ENCODE measurements at regions not wholly inside any gene's neighbourhood (a gene's known extent, or its start where the extent isn't known, plus 50 kb on each side); places are given as distances from the start of the nearest gene placed in this dataset.

GRCh38 chr2:137729305-137729704, 235.0 kb upstream of the HNMT start:
- no peak for DNase-seq

GRCh38 chr2:137737559-137737958, 226.7 kb upstream of the HNMT start:
- DNase-seq = no peak

DNA sequence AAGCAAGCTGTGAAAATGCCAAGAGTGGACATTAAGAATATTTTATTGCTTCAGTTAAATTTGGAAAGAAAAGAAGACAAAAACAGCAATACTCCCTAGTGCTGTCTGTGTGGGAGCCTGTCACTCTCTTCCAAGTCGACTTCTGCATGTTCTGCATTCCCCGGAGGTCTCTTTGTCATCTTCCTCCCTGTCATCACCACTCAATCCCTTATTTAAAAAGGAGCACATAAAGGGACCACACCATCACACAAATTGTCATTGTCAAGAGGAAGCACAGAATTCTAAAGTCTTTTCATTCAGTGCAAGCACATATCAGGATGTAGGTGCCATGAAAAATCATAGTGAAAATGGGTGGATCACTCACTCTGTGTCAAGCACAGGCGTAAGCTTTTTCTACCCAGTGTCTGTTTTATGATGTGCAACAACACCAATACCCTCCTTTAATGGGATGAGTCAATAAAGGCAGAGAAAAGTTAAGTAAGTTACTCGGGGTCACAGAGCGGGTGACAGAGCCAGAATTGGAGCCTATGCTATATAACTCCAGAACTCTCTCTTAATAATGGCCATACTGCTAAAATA, 222.4 kb upstream of the HNMT start:
- DNase-seq = no peak

GRCh38 chr2:137747509-137747908, 216.8 kb upstream of the HNMT start:
- no peak for DNase-seq

GRCh38 chr2:137748533-137748932, 215.7 kb upstream of the HNMT start:
- DNase-seq = no peak

DNA sequence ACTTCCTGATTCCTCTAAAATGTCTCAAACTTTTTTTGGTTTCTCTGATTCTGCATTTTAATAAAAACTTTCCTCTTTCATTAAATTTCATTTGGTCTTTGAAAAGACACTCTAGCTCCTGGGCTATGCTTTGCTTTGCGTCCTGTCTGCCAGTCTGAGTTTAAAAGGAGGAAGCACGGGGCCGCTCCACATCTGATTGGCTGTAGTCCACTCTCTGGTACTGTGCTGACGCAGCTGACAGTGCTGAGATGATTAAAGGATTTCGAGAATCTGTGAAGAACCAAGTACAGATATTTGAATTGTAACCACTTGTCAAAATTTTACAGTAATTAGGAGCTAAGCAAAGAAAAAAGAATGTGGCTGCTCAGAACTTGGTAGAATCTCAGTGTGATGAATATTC, 199.6 kb upstream of the HNMT start:
- no peak for DNase-seq

- DNase-seq = no peak
Observed at GRCh38 chr2:137769406-137769805, 194.9 kb upstream of the HNMT start.

DNA sequence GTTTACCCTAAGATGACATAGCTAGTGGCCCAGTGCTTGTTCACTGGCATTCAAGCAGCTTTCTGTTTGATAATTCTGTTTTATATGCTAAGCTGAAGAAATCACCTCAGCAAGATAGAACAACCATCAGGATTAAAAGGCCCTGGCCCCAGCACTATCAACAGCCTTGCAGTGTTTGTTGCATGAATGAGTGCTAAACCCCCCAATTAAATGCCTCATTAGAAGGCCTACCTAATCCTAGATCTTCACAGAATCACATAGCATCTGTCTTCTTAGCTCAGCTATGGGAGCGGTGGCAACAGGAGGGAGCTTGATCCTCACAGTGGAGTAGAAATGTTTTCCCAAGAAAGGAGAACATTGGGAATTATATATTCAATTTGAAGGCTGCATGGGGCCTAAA, 194.1 kb upstream of the HNMT start:
- no peak for DNase-seq

DNA sequence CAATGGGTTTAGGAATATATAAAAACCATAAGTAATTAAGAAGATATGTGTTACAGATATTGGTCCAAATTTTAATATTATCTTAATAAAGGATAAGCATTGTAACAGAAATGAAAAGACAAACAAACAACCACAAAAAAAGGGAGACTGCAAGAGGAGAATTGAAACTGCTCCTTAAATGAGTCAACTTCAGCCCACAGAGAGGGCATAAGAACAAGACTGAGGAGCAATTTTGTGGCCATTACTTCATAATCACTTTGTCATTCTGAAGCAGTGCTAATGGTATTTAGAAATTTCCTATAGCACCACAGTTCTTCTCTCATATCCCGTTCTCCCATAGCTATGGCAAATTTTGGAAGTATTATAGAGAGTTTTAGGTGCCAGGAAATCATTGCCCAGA, 193.2 kb upstream of the HNMT start:
- DNase-seq = no peak

DNA sequence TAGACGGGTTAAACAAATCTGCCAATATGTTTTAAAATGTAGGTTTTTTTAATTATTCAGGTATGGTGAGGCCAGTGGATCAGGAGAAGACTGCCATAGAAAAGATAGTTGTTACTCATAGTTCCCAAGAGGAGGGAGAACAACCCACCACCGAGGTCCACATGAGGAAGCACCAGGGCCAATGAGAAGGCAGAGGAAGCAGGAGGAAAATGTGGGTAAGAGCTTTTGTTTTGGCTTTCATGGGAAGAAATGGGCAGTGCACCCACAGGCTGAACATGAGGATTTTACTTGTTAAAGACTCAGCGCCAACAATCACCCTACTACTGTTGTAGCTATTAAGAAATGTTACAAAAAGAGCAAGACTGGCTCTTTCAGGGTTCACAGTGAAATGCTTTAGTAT, 191.8 kb upstream of the HNMT start:
- DNase-seq = no peak

DNA sequence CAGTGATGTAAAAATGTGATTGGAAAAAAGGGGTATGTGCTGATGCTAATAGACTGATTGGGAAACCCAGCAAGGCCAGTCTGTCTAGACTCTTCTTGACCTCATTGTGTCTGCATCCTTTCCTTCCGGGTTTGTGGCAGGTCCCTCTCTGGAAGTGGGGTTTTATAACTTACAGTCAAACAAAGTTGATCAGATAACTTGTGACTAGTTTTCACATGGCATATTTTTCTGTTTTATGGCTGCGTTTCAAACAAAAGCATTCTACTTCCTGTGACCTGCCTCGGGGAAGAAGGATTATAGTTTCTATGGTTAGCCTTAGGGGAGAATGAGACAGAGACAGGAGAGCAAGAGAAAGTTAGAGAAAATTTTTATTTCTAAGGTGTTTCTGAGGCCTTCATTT, 188.7 kb upstream of the HNMT start:
- DNase-seq = no peak

- no peak for DNase-seq
Observed at GRCh38 chr2:137776697-137777096, 187.6 kb upstream of the HNMT start.

- no peak for DNase-seq
Observed at GRCh38 chr2:137797641-137798040, 166.6 kb upstream of the HNMT start.

- DNase-seq = no peak
Observed at GRCh38 chr2:137799600-137799999, 164.7 kb upstream of the HNMT start.

GRCh38 chr2:137800386-137800785, 163.9 kb upstream of the HNMT start:
- DNase-seq = no peak

GRCh38 chr2:137801228-137801627, 163.0 kb upstream of the HNMT start:
- DNase-seq = no peak

DNA sequence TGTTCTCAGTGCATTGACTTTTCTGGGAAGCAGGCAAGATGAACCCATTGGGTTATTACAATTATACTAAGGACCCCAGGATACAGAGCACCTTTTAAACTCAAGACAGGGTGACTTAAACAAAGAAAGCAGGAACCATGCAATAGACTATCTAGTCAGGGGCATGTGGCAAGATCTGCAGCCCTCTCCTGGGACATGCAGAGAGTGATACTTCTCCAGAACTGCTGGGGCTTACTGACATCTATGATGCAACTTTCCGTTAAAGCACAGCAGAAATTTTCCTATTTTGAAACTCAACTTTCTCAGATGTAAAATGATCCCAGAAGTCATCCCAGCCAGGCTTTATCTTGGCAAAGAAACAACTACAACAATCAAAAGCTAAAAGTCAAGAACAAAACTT, 162.2 kb upstream of the HNMT start:
- DNase-seq = peak in 1 of 3 donors; percentile 8

GRCh38 chr2:137806068-137806805, 158.0 kb upstream of the HNMT start:
- DNase-seq = no peak

GRCh38 chr2:137809252-137809651, 155.0 kb upstream of the HNMT start:
- DNase-seq = no peak

DNA sequence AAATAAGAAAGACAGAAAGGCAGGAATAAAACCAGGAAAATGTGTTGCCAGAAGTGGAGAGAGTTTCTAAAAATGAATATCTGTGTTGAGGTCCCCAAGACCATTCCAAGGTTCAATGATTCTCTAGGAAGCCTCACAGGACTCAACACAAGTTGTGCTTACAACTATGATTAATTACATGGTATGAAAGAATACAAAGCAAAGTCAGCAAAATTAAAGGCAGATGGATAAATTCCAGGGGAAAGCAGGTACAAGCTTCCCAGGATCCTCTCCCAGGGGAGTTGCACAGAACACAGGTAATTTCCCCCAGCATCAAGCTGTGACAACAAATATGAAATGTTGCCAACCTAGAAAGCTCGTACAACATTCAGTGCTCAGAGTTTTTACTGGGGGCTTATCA, 154.4 kb upstream of the HNMT start:
- DNase-seq = no peak

DNA sequence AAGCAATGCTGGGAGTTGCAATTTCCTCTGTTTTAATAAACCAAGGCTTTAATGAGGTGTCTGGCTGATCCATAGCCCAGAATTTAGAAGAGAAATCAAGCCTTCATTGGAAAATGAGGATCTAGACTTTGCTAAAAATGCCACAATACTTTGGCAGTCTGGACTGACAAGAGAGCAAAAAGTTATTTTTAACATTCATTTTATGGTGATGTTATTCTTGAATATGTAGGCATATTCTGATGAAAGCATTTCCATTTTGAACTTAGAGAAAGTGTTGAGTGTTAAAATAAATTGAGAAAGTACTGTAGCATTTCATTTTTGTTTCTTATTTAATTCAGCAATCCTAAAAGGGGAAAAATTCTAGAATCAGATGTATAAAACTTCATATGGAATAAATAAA, 151.8 kb upstream of the HNMT start:
- no peak for DNase-seq

DNA sequence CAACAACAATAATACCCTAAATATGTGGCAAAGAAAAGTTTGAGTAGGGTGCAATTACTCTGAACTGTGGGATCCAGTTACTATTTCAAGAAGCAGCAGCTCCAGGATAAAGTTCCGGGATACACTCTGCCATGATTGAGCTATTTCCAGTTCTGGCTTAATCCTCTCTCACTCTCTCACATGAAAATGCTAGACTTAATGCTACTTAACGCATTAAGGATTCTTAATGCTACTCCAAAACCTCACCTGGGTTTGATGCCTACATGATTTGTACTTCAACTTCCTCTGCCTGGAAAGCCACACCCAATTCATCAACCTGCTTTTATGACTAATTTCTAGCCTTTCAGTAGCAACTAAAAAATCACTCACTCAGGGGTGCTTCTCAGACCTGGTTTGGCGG, 151.1 kb upstream of the HNMT start:
- DNase-seq = no peak

DNA sequence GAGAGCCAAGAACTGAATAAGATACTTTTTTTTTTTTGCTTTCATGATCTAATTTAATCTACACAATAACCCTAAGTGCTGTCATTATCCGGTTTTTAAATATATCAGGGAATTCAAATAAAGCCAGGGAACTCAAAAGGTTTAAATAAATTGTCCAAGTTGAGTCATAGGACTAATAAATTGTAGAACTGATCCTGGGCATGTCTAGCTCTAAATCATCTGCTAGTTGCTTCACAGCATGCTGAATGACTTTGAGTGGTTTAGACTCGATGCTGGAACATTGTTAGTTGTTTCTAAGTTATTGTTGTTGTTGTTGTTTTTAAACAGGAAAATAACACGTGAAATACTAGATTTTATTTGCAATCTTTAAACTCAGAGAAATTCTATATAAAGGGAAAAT, 147.2 kb upstream of the HNMT start:
- no peak for DNase-seq

DNA sequence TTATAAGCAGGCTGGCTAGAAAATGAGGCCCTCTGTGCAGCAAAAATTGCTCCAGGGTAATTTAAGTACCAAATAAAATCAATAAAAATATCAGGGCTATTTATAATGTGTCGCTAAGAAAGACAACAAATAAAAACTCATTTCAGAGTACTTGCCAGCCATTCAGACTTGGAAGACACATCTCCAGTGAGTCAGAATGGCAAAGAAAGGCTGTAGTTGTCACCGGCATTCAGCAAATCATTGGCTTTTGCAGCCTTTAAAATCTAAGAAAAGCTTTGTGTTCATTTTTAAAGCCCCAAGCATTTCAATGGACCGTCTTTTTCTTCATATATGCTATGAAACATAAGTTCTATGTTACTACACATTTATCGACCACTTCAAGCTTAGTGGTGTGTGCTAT, 141.1 kb upstream of the HNMT start:
- no peak for DNase-seq

Measured in muscle of back (tissue), 3 donors.